ENCODE measurements at regions not wholly inside any gene's neighbourhood (a gene's known extent, or its start where the extent isn't known, plus 50 kb on each side); places are given as distances from the start of the nearest gene placed in this dataset.

GRCh38 chr1:220970311-220970710, 91.1 kb downstream of the HLX start:
- no peak overlapping the region for H3K4me2 ChIP-seq (ENCODE audit: low read length)
- H2AFZ ChIP-seq (ENCODE audit: low read depth, low read length): no peak overlapping the region
- no peaks in the 10 kb centered on the region for H4K20me1 ChIP-seq (ENCODE audit: insufficient read depth)
- no peaks in the 10 kb centered on the region for H3K9me3 ChIP-seq (ENCODE audit: low read length)
- no peaks in the 10 kb centered on the region for H3K36me3 ChIP-seq (ENCODE audit: insufficient read depth, low read length)
- no peak overlapping the region for H3K27ac ChIP-seq (ENCODE audit: low read length)
- H3K9ac ChIP-seq (ENCODE audit: low read length): no peak overlapping the region
- H3K79me2 ChIP-seq (replicated peaks; ENCODE audit: insufficient read depth, low read length): no peaks in the 10 kb centered on the region
- no peak overlapping the region for H3K4me3 ChIP-seq (ENCODE audit: low read length)
- no peaks in the 10 kb centered on the region for H3F3A ChIP-seq (ENCODE audit: insufficient read depth, low read length, poor library complexity, severe bottlenecking)
- TF ChIP-seq REST (IDR thresholded peaks at IDR 0.05; ENCODE audit: borderline replicate concordance): no peak
- TF ChIP-seq TAF1 (IDR thresholded peaks at IDR 0.05; ENCODE audit: low read depth): no peak
- H3K27me3 ChIP-seq (ENCODE audit: insufficient read depth, low read depth, low read length): no peaks in the 10 kb centered on the region
- no peaks in the 10 kb centered on the region for H3K9me2 ChIP-seq (ENCODE audit: insufficient read depth, low read length)

GRCh38 chr1:220971221-220971620, 92.0 kb downstream of the HLX start:
- no peak overlapping the region for H3K4me3 ChIP-seq (ENCODE audit: low read length)
- H3K79me2 ChIP-seq (replicated peaks; ENCODE audit: insufficient read depth, low read length): no peaks in the 10 kb centered on the region
- H3K36me3 ChIP-seq (ENCODE audit: insufficient read depth, low read length): no peaks in the 10 kb centered on the region
- no peak overlapping the region for H3K9ac ChIP-seq (ENCODE audit: low read length)
- H4K20me1 ChIP-seq (ENCODE audit: insufficient read depth): no peaks in the 10 kb centered on the region
- TF ChIP-seq CTCF (IDR thresholded peaks at IDR 0.05; ENCODE audit: poor library complexity, severe bottlenecking): no peak
- TF ChIP-seq REST (IDR thresholded peaks at IDR 0.05; ENCODE audit: borderline replicate concordance): no peak
- no peak for TF ChIP-seq SMC3 (conservative IDR thresholded peaks at IDR 0.05; ENCODE audit: poor library complexity)
- no peak for TF ChIP-seq MXI1 (conservative IDR thresholded peaks at IDR 0.05; ENCODE audit: poor library complexity, severe bottlenecking)
- no peak for TF ChIP-seq EZH2 (IDR thresholded peaks at IDR 0.05; ENCODE audit: borderline replicate concordance, insufficient read depth, low read length, poor library complexity, severe bottlenecking)
- no peak for TF ChIP-seq EP300 (conservative IDR thresholded peaks at IDR 0.05; ENCODE audit: poor library complexity, severe bottlenecking)
- no peak for TF ChIP-seq RAD21 (conservative IDR thresholded peaks at IDR 0.05)
- TF ChIP-seq TAF1 (IDR thresholded peaks at IDR 0.05; ENCODE audit: low read depth): no peak
- TF ChIP-seq POLR2AphosphoS5 (IDR thresholded peaks at IDR 0.05): no peak
- no peak overlapping the region for H3K27ac ChIP-seq (ENCODE audit: low read length)
- no peak overlapping the region for H2AFZ ChIP-seq (ENCODE audit: low read depth, low read length)
- H3F3A ChIP-seq (ENCODE audit: insufficient read depth, low read length, poor library complexity, severe bottlenecking): no peaks in the 10 kb centered on the region
- H3K27me3 ChIP-seq (ENCODE audit: insufficient read depth, low read depth, low read length): no peaks in the 10 kb centered on the region
- no peak overlapping the region for H3K4me2 ChIP-seq (ENCODE audit: low read length)
- no peaks in the 10 kb centered on the region for H3K9me2 ChIP-seq (ENCODE audit: insufficient read depth, low read length)
- no peaks in the 10 kb centered on the region for H3K9me3 ChIP-seq (ENCODE audit: low read length)
